GM10266 (cell line): ENCODE measurements at regions not wholly inside any gene's neighbourhood (a gene's known extent, or its start where the extent isn't known, plus 50 kb on each side); places are given as distances from the start of the nearest gene placed in this dataset.

ENCODE experiments used
- DNase-seq: peaks from one replicate; pipeline ENCODE4 v3.0.0; 2012; ENCODE audit errors: extremely low spot score
- CTCF ChIP-seq: IDR thresholded peaks from 2 replicates; pipeline ENCODE4 v1.5.1; 2012; ENCODE audit warnings: mild to moderate bottlenecking, low read depth; ENCODE audit not compliant: control insufficient read depth, insufficient read depth; ENCODE audit errors: missing control alignments

- TF ChIP-seq CTCF: no peak
- DNase-seq: no peak
Observed at GRCh38 chr9:106726070-106726815, 136.7 kb upstream of the ZNF462 start.

- DNase-seq: no peak
- no peak for TF ChIP-seq CTCF
Observed at GRCh38 chr9:106727969-106728368, 135.0 kb upstream of the ZNF462 start.

- DNase-seq: no peak
- no peak for TF ChIP-seq CTCF
Observed at GRCh38 chr9:106728860-106729259, 134.1 kb upstream of the ZNF462 start.

DNA sequence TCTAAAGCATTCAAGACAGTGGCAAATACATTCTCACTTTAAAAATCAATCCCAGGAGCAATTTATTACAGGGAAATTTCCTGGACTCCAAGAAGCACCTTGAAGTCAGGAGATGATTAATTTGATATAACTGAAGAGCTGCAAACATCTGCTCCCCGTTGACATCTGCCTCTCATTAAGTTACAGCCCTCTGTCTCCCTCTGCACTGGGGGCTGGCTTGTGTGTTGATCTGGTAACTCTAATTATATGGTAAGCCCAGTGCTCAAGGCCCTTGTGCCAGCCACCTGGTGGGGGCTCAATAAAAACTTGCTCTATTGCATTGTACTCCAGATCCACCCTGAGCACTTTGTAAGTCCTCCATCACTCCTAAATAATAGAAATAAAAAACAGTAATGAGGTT, 131.1 kb upstream of the ZNF462 start:
- DNase-seq: no peak
- TF ChIP-seq CTCF: no peak

DNA sequence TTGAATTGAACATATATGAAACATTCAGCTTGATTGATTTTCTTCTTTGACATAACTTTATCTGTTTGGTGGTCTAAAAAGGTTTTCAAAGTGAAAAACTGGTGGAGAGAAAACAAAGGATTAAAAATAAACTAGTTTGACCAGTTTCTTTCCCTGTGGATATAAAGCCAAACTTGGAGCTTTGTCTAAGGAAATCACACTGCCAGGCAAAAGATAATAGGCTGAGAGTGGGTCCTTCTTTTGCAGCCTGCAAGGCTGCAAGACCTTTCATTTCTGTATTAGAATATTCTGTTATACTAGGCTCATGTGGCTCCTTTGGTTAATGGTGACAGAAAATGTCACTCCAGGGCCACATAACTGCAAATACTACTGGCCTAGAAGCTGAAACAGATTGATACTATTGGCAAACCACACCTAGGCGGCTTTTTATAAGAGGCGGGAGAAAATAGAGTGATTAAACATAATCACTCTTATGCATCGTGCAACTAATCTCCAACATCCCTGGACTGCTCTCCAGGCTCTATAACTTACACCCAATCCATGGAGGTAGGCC, 129.1 kb upstream of the ZNF462 start:
- no peak for TF ChIP-seq CTCF
- no peak for DNase-seq

GRCh38 chr9:106737516-106737915, 125.5 kb upstream of the ZNF462 start:
- no peak for DNase-seq
- no peak for TF ChIP-seq CTCF

- no peak for DNase-seq
Observed at GRCh38 chr9:106738109-106738508, 124.9 kb upstream of the ZNF462 start.

More at GRCh38 chr9:106738109-106738508, 124.9 kb upstream of the ZNF462 start:
- no peak for TF ChIP-seq CTCF
